CD14-positive monocyte (primary cell): ENCODE measurements at regions not wholly inside any gene's neighbourhood (a gene's known extent, or its start where the extent isn't known, plus 50 kb on each side); places are given as distances from the start of the nearest gene placed in this dataset.

Source experiments
- DNase-seq, 3 donors: peaks; one replicate each; pipeline ENCODE4 v3.0.0-alpha.2; 2011 to 2022
- H2AFZ ChIP-seq: 2 replicates; pipeline ENCODE4 v1.6.0; 2012; ENCODE audit warnings: mild to moderate bottlenecking, low read depth, low read length, inconsistent platforms; ENCODE audit not compliant: insufficient read depth, poor library complexity, severe bottlenecking
- H3K27ac ChIP-seq, 2 donors: 1 replicate in 1 of 2; 2 replicates in 1 of 2; pipeline ENCODE4 v1.5.1; 2012 to 2013; ENCODE audit warnings: low read length in 2 of 2, control low read depth in 1 of 2, inconsistent platforms in 1 of 2, low read depth in 1 of 2, mild to moderate bottlenecking in 1 of 2
- H3K27me3 ChIP-seq, 2 donors: one replicate each; pipeline versions ENCODE4 v1.6.0 to v1.6.1; 2011 to 2013; ENCODE audit warnings: low read length in 2 of 2; ENCODE audit not compliant: control insufficient read depth in 2 of 2, insufficient read depth in 2 of 2
- H3K36me3 ChIP-seq, 2 donors: replicated peaks in 1 of 2; 1 replicate in 1 of 2; 2 replicates in 1 of 2; pipeline versions ENCODE4 v1.5.1 to v1.6.1; 2012 to 2013; ENCODE audit warnings: low read length in 2 of 2, control low read depth in 1 of 2, inconsistent platforms in 1 of 2, mild to moderate bottlenecking in 1 of 2; ENCODE audit not compliant: insufficient read depth in 2 of 2, control insufficient read depth in 1 of 2
- H3K4me1 ChIP-seq, 2 donors: 1 replicate in 1 of 2; 2 replicates in 1 of 2; pipeline versions ENCODE4 v1.5.1 to v1.6.1; 2012 to 2013; ENCODE audit warnings: low read length in 2 of 2, control low read depth in 1 of 2, inconsistent platforms in 1 of 2, mild to moderate bottlenecking in 1 of 2, moderate library complexity in 1 of 2; ENCODE audit not compliant: insufficient read depth in 2 of 2, control insufficient read depth in 1 of 2
- H3K4me2 ChIP-seq: replicated peaks from 2 replicates; pipeline ENCODE3; 2012; ENCODE audit warnings: low read length, moderate library complexity, mild to moderate bottlenecking; ENCODE audit not compliant: poor library complexity, severe bottlenecking; ENCODE audit errors: extremely low read depth
- H3K4me3 ChIP-seq, 3 experiments: fragments of 200-600 bp in 1 of 3; sonication (generic) in 1 of 3; replicated peaks in 1 of 3; 1 replicate in 2 of 3; 2 replicates in 1 of 3; pipeline ENCODE4 v1.5.1; 2011 to 2013; ENCODE audit warnings: low read length in 3 of 3, mild to moderate bottlenecking in 3 of 3, control low read depth in 2 of 3, low read depth in 2 of 3, inconsistent platforms in 1 of 3, moderate library complexity in 1 of 3
- H3K79me2 ChIP-seq: 2 replicates; pipeline ENCODE4 v1.6.0; 2012; ENCODE audit warnings: mild to moderate bottlenecking, control low read depth, inconsistent platforms, low read length, moderate library complexity; ENCODE audit not compliant: insufficient read depth
- H3K9ac ChIP-seq: 2 replicates; pipeline ENCODE4 v1.6.0; 2017; ENCODE audit warnings: low read length, mild to moderate bottlenecking; ENCODE audit not compliant: insufficient read depth, poor library complexity, severe bottlenecking
- H3K9me3 ChIP-seq, 2 donors: replicated peaks in 1 of 2; 1 replicate in 1 of 2; 2 replicates in 1 of 2; pipeline versions ENCODE4 v1.5.1 to v1.6.1; 2012 to 2013; ENCODE audit warnings: low read length in 2 of 2, control low read depth in 1 of 2; ENCODE audit not compliant: control insufficient read depth in 1 of 2, insufficient read depth in 1 of 2
- H4K20me1 ChIP-seq: 2 replicates; pipeline ENCODE4 v1.6.0; 2012; ENCODE audit warnings: mild to moderate bottlenecking, low read length, control low read depth, moderate library complexity; ENCODE audit not compliant: insufficient read depth
- H3K27ac Mint-ChIP-seq, 7 donors: one replicate each; pipeline ENCODE4 v1.8.0; 2020; ENCODE audit warnings: mild to moderate bottlenecking in 7 of 7, mixed read lengths in 7 of 7, moderate library complexity in 6 of 7, inconsistent platforms in 2 of 7
- H3K27me3 Mint-ChIP-seq, 3 donors: one replicate each; pipeline ENCODE4 v1.8.0; 2021 to 2022; ENCODE audit warnings: low read depth in 3 of 3, mild to moderate bottlenecking in 3 of 3, mixed read lengths in 3 of 3, moderate library complexity in 3 of 3, inconsistent platforms in 1 of 3
- H3K36me3 Mint-ChIP-seq, 2 donors: one replicate each; pipeline ENCODE4 v1.8.0; 2020; ENCODE audit warnings: mixed read lengths in 2 of 2, inconsistent platforms in 1 of 2, mild to moderate bottlenecking in 1 of 2
- H3K4me1 Mint-ChIP-seq: one replicate; pipeline ENCODE4 v1.8.0; 2020; ENCODE audit warnings: mild to moderate bottlenecking, mixed read lengths
- H3K4me3 Mint-ChIP-seq, 2 donors: one replicate each; pipeline ENCODE4 v1.8.0; 2020; ENCODE audit warnings: mild to moderate bottlenecking in 2 of 2, mixed read lengths in 2 of 2, moderate library complexity in 1 of 2
- H3K9me3 Mint-ChIP-seq, 7 donors: one replicate each; pipeline ENCODE4 v1.8.0; 2020 to 2022; ENCODE audit warnings: mixed read lengths in 7 of 7, mild to moderate bottlenecking in 6 of 7, moderate library complexity in 6 of 7, inconsistent platforms in 2 of 7
- CTCF ChIP-seq: fragments of 200-600 bp; IDR thresholded peaks from one replicate; pipeline ENCODE4 v1.8.0; 2022; ENCODE audit warnings: antibody characterized with exemption, mild to moderate bottlenecking
- intact Hi-C, 2 donors: fragments of 100-400 bp; cut with micrococcal nuclease; formaldehyde crosslinking; loops; one replicate each; pipeline versions ENCODE4 v1.15.0 to v1.15.1; 2023

- TF ChIP-seq CTCF, result no peak
- H2AFZ ChIP-seq, result no peak overlapping the region
These were observed 427.2 kb upstream of the UBE2E3 start for GRCh38 chr2:180553094-180553715.

GRCh38 chr2:180542511-180542910 is 437.9 kb upstream of the UBE2E3 start:
- no peak for TF ChIP-seq CTCF
- intact Hi-C loops, result no loop called here
- H3K27me3 ChIP-seq, result no peaks in the 10 kb centered on the region
- Mint-ChIP-seq H3K9me3 (peaks cover 5 to 11% (median 8%) of the 10 kb centered on the region in 7 donors), H3K36me3 (peaks cover 3 to 7% of the 10 kb centered on the region in 2 donors), H3K4me1 (peaks cover 40% of the 10 kb centered on the region), H3K4me3 (no peak overlapping the region), H3K27ac (no peak overlapping the region), H3K27me3 (no peaks in the 10 kb centered on the region)
- no peaks in the 10 kb centered on the region for H4K20me1 ChIP-seq
- H3K4me2 ChIP-seq, result no peak overlapping the region
- H3K36me3 ChIP-seq, result no peaks in the 10 kb centered on the region
- H3K79me2 ChIP-seq, result no peaks in the 10 kb centered on the region
- peaks cover 30 to 33% of the 10 kb centered on the region in 2 donors for H3K4me1 ChIP-seq
- no peak overlapping the region for H2AFZ ChIP-seq
- H3K4me3 ChIP-seq, result no peak overlapping the region
- H3K27ac ChIP-seq, result no peak overlapping the region
- H3K9ac ChIP-seq, result no peak overlapping the region
- peaks cover 0 to 3% of the 10 kb centered on the region in 2 donors for H3K9me3 ChIP-seq
- no peak for DNase-seq

More at GRCh38 chr2:180553094-180553715, 427.2 kb upstream of the UBE2E3 start:
- no peaks in the 10 kb centered on the region for H3K36me3 ChIP-seq
- peaks cover 9 to 10% of the 10 kb centered on the region in 2 donors for H3K9me3 ChIP-seq
- intact Hi-C loops, result no loop called here
- H3K27ac ChIP-seq, result no peak overlapping the region
- no peaks in the 10 kb centered on the region for H3K36me3 Mint-ChIP-seq
- H3K4me2 ChIP-seq, result no peak overlapping the region
- H3K4me3 Mint-ChIP-seq, result no peak overlapping the region
- peaks cover 2 to 13% (median 6%) of the 10 kb centered on the region in 7 donors for H3K9me3 Mint-ChIP-seq
- peaks cover 3% of the 10 kb centered on the region for H3K4me1 Mint-ChIP-seq
- no peaks in the 10 kb centered on the region for H3K79me2 ChIP-seq
- no peaks in the 10 kb centered on the region for H4K20me1 ChIP-seq
- no peaks in the 10 kb centered on the region for H3K27me3 Mint-ChIP-seq
- no peak overlapping the region for H3K4me3 ChIP-seq
- no peak for DNase-seq
- no peaks in the 10 kb centered on the region for H3K4me1 ChIP-seq
- no peak overlapping the region for H3K9ac ChIP-seq
- no peak overlapping the region for H3K27ac Mint-ChIP-seq
- peaks cover 0 to 3% of the 10 kb centered on the region in 2 donors for H3K27me3 ChIP-seq
